ENCODE measurements at regions not wholly inside any gene's neighbourhood (a gene's known extent, or its start where the extent isn't known, plus 50 kb on each side); places are given as distances from the start of the nearest gene placed in this dataset.
"Not testable (repeated sequence)": the region's sequence is repeated elsewhere in the genome, so short reads cannot be mapped to it uniquely, and the experiment has no call there.

GRCh38 chr4:64798828-64799227 lies 389.6 kb upstream of the TECRL start:
- not testable (repeated sequence) for TF ChIP-seq CTCF, POLR2A (IDR thresholded peaks at IDR 0.05)

Data from right lobe of liver (tissue), 4 donors.